HG02943 (cell line): ENCODE measurements at regions not wholly inside any gene's neighbourhood (a gene's known extent, or its start where the extent isn't known, plus 50 kb on each side); places are given as distances from the start of the nearest gene placed in this dataset.
"Not testable (repeated sequence)": the region's sequence is repeated elsewhere in the genome, so short reads cannot be mapped to it uniquely, and the experiment has no call there.

Experiments
- ATAC-seq: cut with Tn5 transposase; IDR thresholded peaks from one replicate; pipeline ENCODE4 v1.9.1; 2021; ENCODE audit warnings: mild to moderate bottlenecking, low read depth, moderate library complexity; ENCODE audit not compliant: unreplicated experiment

GRCh38 chr2:241956521-241957110, 87.1 kb downstream of the RTP5 start:
- no peak for ATAC-seq

- no peak for ATAC-seq
Measured at GRCh38 chr2:241957276-241957675, 87.7 kb downstream of the RTP5 start.

GRCh38 chr2:241958818-241959545, 89.5 kb downstream of the RTP5 start:
- ATAC-seq, result no peak

- ATAC-seq, result no peak
Measured at GRCh38 chr2:241959751-241960269, 90.3 kb downstream of the RTP5 start.

- no peak for ATAC-seq
Measured at GRCh38 chr2:241961454-241961853, 91.9 kb downstream of the RTP5 start.

GRCh38 chr2:241964133-241964532, 94.6 kb downstream of the RTP5 start:
- ATAC-seq, result no peak

- ATAC-seq, result peak; percentile 90
Measured at GRCh38 chr2:241965931-241966412, 96.4 kb downstream of the RTP5 start.

GRCh38 chr2:241966647-241967466, 97.3 kb downstream of the RTP5 start:
- ATAC-seq, result no peak

GRCh38 chr2:241967467-241968144, 98.1 kb downstream of the RTP5 start:
- no peak for ATAC-seq

- no peak for ATAC-seq
Measured at GRCh38 chr2:241968417-241968816, 98.9 kb downstream of the RTP5 start.

- ATAC-seq, result not testable (repeated sequence)
Measured at GRCh38 chr2:241969182-241969581, 99.7 kb downstream of the RTP5 start.

GRCh38 chr2:241970716-241971115, 101.2 kb downstream of the RTP5 start:
- ATAC-seq, result no peak

- ATAC-seq, result no peak
Measured at GRCh38 chr2:241974096-241974495, 104.6 kb downstream of the RTP5 start.

- ATAC-seq, result no peak
Measured at GRCh38 chr2:241974851-241975592, 105.5 kb downstream of the RTP5 start.

- ATAC-seq, result no peak
Measured at GRCh38 chr2:241975593-241976284, 106.2 kb downstream of the RTP5 start.

GRCh38 chr2:241976296-241976695, 106.8 kb downstream of the RTP5 start:
- no peak for ATAC-seq

- ATAC-seq, result no peak
Measured at GRCh38 chr2:241977557-241978300, 108.2 kb downstream of the RTP5 start.

- no peak for ATAC-seq
Measured at GRCh38 chr2:241978670-241979069, 109.1 kb downstream of the RTP5 start.

- ATAC-seq, result no peak
Measured at GRCh38 chr2:241980193-241980592, 110.7 kb downstream of the RTP5 start.
